Effector CD4-positive, alpha-beta T cell (primary cell): ENCODE measurements at regions not wholly inside any gene's neighbourhood (a gene's known extent, or its start where the extent isn't known, plus 50 kb on each side); places are given as distances from the start of the nearest gene placed in this dataset.

Experiments
- DNase-seq: peaks from one replicate; pipeline ENCODE4 v3.0.0-alpha.2; 2020

DNA sequence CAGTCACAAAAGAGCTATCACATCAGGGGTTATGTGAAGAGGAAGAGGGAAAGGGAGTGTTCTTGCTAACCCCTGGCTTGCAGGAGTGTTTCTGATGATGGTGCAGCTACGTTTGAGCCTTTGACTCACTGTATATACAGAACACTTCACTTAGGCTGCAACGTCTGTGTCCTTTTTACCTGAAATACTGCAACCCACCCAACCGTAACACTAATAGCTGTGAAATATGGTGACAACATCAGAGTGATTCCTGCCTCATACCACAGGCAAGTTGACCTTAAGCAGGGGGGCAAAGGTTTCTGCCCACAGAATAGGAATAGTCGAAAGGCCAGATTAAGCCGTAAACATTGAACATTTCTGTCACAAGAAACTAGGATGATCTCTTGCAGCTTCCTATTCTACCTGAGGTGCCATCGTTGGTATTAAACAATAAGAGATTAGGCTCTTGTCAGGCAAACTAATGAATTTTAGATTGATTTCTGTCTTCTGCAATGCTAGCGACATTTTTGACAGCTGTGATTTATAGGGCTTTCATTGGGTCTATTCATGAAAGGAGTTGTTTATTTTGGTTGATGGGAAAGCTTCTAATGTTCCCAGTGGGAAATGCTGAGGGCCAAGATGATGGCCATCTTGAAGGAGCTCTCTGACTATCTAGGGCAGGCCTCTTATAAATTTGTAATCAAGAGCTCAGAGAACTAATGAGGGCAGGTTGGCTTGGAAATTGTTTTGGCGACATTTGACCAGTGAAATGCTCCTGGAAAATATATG lies 316.8 kb downstream of the PIK3C3 start:
- no peak for DNase-seq

DNA sequence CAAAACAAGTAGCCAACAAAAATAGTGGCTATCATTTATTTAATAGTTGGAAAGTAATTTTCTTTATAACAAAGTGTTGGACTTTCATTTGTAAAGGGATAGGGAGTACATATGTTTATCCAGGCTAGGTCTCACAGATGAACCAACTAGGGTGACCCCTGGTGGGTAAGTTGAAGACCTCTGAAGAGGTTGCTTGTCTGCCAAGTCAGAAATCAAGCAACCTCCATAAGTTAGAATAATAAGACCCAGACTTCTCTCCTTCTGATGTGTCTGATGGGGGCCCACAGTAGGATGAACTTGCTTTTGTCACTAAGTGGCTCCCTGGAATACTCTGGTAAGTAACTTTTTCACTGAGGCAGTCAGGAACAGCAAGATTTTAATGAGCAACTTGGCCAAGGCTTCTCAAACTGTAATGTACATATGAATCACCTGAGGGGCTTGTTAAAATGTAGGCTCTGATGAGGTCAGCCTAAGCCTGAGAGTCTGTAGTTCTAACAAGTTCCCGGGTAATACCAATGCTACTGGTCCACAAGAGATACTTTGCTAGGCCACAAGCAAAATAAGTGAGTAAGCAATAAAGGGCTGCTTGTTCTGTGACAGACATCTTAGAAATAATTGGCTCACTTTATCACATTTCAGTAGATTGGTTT lies 319.6 kb downstream of the PIK3C3 start:
- DNase-seq, result no peak

DNA sequence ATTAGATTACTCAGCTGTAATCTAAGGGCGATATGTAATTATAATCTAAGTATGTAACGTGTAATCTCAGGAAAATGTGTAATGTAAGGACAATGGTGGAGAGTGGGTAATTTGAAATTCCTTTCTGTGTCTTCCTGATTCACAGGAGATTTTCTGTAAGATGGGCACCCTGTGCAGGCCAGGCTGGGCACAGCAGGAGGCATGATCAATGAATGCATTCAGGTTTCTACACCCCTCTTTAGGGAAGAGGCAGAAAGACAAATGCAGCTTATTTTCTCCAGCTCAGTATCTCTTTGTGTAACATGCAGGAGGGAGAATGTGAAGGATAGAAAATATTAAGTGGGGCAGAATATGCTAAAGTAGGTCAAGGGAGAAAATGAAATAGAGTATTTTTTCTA lies 320.1 kb downstream of the PIK3C3 start:
- no peak for DNase-seq

DNA sequence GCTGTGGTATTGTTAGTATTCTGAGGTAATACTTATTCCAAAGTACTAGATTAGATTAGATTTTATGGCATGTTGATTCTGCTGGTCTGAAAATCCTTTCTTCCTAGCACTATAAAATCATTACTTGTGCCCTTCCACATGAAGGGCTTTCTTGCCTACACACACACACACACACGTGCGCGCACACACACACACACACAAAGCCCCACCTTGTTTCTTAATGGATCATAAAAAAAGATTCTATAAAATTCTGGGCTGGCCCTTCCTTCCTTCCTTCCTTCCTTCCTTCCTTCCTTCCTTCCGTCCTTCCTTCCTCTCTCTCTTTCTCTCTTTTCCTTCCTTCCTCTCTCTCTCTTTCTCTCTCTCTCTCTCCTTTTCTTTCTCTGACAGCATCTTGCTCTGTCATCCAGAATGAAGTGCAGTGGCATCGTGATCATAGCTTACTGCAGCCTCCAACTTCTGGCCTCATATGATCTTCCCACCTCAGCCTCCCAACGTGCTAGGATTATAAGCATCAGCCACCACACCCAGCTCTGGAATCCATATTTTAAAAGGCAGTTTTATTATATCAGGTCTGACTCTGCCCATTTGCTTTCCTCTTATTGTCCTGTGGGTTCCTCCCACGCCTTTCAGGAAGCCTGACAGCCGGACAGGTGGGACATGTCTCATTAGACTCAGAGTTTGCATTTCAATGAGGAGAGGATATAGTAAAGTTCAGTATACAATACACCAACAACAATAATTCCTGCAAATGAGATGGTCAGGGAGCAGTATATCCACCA lies 321.1 kb downstream of the PIK3C3 start:
- DNase-seq, result no peak

DNA sequence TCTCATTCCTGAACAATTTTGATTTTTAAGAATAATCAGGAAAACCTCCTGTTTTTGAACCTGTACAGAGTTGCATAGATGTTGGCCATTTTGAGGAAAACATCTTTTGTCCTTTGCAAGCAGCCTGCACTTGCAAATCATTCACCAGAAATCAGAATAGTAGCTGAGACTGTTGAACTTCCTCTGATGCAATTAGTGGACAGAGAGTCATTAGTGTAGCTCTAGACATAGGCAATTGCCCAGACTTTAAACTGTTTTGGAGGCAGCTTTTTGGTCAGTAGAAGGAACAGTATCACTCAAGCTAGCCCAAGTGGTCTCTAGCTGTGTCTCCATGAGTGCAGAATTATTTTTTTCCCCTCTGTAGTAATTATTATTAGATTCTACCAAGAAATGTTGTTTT lies 326.1 kb downstream of the PIK3C3 start:
- DNase-seq, result no peak

DNA sequence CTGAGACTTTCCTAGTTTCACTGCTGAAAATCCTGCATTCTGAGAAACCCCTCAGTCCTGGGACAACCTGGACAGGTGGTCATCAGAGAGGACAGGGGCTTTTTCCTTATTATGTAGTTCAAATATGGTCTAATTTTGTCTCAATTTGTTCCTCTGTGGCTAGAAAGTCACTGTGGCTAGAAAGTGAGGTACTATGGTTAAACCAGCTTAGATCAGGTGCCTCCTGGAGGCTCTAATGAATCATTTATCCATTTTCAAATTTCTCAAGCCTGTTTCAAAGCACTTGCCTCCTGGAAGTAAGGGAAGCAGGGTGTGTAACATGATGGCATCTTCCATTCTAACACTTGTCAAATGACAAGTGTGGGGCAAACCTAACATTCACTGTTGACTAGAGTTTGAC lies 326.8 kb downstream of the PIK3C3 start:
- DNase-seq, result no peak

DNA sequence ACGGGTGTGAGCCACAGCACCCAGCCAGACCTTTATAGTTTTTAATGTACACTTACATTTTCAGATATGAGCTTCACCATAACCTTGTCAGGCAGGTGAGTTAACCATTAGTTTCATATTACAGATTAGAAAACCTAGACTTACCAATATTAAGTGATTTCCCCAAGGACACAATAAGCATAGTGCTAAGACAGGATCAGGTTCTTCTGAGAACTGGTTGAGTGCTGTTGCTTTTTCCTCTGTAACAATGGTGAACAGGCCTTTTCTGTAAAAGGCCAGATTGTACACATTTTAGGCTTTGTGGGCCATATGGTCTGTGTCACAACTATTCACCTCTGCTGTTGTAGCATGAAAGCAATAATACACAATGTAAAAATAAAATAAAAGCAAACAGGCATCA lies 332.0 kb downstream of the PIK3C3 start:
- no peak for DNase-seq

DNA sequence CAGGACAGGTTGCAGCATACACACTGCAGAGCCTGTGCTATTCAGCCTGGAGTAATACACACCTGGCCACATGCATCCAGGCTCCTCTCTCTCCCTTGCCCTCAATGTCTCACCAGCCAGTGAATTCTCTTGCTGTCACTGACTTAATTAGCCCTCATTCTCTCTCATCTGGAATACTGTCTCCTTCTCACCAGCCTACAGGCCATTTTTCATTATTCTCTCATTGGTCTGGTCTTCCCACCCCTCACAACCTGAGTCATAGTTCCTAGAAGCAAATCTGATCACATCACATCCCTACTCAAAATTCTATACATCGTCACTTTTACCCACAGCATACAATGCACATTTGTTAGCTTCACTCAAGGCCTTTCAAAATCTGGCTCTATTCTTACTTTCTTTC lies 333.1 kb downstream of the PIK3C3 start:
- DNase-seq, result no peak

DNA sequence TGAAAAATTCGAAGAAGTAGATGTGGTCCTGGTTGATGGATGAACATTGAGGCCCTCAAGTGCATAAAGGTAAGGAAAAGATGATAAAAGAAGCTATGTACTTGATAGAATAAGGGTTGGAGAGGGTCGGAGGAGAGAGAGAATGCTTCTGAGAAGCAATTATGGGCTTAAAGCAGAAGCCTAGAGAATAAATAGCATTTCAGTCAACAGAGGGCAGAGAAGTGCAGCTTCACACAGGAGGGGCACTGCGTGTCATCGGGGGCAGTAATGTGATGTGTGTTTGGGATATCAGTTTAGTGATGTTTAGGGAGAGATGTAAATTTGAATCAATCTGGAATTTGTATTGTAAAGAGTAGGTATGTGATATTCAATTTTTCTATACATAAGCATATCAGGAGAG lies 334.5 kb downstream of the PIK3C3 start:
- DNase-seq, result no peak

DNA sequence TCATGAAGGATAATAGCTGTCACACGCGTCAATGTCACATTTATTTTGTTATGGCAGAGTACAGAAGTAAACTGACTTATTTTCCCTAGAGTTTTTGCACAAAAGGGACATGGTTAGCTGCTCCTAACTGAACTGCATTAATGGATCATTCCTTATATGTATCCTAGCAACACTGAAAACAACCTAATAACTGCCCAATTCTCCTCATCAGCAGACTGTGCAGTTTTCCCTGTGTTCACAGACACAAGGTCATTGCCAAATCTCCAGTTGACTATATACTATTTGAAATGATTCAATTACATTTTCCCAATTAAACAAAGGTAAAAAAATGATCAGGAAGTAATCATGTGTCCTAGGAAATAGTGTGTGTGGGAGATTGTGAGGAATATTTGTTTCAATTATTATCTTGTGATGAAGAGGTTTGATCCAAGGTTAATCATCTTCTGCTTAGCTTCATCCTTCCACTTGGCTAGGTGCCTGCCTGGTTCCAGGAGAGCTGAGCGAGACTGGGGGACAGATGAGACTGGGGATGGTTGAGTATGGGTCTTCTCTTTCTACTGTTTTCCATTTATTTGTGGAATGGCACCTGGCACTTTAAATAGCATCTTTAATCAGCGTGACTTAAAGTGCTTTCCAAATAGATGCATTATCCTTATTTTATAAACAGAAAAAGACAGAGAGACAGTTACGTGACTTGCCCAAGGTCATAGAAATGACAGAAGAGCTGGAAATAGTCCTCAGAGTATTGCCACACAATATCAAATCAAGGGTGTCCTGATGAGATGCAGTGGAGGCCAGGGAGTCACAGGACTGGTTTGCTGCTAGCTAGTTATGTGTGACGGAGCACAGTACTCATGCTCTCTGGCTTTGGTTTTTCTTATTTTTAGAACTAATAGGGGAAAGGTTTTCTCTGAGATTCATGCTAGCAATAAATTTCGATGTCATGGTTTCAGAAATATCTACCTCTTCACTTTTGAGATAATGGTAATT lies 335.6 kb downstream of the PIK3C3 start:
- no peak for DNase-seq

DNA sequence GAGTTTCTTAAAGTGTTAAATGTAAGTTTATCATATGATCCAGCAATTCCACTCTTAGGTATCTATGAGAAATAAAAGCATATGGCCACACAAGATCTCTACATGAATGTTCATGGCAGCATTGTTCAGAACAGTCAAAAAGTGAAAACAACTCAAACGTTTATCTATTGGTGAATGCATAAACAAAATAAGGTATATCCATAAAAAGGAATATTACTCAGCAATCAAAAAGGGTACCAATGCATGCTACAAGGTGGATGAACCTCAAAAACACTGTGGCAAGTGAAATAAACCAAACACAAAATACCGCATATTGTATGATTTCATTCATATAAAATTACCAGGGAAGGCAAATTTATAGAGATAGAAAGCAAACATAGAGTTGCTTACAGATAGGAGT lies 337.6 kb downstream of the PIK3C3 start:
- no peak for DNase-seq

DNA sequence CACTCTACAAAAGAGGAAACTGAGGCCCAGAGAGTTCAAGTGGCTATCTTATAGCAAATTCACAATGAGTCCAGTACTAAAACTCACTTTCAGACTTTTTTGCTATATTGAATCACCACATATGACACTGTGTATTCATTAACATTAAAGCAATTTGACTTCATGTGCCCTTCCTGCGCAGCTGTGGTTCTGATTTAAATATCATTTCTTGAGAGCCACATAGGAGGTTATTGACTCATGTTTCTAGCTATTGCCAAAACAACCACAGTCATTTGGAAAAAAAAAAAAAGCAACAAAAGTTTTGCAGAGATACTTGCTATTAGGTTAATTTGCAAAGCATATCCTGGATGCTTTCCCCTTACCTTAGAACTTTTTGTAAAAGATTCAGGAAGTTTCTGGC lies 341.2 kb downstream of the PIK3C3 start:
- no peak for DNase-seq

DNA sequence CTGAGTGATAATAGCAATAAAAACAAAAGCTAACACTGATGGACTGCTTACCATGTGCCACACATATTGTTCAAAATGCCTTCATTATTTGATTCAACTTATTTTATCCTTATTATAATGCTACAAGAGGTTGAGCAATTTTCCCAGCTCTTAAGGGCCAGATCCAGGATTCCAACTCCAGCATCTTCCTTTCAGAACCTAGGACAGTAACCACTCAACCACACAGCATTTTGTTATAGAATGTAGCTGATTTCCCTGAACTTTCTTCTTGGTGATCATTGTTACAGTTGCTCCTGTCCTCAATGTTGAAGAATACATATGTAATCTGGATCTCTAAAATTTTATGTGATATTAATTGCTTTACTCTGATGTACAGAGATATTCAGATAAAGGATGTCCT lies 341.7 kb downstream of the PIK3C3 start:
- no peak for DNase-seq

DNA sequence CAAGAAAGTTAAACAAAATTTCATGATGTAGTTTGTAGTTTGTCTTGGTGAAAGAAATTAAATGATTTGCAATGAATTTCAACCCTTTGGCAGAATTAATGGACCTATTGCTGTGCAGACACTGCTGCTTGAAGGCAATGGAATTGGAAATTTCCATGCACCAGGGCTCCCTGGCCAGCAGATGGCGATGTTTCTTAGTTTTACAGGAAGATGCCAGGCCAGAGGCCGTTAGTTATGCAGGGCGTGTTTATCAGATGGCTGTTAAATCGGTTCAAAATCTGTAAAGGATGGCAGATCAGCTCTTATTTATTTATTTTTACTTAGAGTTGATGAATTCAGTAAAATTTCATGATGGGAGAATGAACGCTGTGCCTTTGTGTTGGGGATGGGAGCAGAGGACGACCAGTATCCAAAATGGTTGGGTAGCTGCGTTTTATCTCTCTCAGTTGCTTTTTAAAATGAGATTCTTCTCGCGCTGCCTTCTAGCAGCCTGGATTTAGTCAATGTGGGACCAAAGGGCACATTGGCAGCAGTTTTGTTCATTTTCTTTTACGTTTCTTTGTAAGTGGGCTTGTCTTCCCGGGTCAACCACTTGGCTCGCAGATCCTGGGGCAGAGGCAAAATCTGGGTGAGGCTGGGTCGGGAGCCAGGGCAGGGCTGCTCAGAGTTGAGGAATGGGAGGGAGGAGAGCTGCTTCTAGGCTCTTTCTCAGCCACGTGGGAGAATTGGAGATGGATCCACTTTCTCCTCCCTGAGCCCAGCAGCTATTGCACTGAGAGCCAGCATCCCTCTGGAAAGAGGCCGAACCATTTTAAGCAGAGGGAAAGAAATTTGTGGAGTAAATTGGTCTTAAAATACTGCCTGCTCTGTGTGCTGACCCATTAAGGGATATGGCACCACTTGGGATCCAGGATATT lies 344.0 kb downstream of the PIK3C3 start:
- DNase-seq, result peak; percentile 17

DNA sequence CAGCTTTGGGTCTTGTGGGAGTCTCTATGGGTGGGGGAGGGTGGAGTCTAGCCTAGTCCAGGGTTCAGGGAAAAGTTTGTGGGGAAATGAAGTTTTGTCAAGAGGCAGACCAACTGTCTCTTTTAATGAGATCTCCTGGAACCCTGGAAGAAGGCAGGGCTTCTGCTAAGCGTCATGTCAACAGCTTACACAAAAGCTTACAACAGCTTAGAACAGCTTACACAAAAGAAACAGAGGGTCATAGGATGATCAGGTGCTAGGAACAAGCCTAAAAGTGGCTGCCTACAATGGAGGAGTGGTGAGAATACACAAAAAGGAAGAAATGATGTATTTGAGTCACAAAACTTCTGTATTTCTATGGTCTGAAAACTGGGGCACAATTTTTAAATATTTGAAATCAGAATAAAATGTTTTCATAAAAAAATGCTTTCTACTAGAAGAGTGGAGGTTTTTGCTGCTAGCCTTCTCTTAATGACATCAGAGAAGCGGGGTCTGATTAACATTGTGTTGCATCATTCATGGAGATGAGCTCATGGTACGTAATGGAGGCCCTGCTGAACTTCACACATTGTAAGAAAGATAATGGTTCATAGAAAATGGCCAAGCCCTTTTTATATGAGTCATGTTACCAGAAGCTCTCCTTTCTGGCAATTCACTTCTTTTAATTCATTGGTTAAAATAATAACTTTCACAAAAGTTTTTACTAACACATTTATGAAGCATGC lies 351.0 kb downstream of the PIK3C3 start:
- DNase-seq, result no peak

DNA sequence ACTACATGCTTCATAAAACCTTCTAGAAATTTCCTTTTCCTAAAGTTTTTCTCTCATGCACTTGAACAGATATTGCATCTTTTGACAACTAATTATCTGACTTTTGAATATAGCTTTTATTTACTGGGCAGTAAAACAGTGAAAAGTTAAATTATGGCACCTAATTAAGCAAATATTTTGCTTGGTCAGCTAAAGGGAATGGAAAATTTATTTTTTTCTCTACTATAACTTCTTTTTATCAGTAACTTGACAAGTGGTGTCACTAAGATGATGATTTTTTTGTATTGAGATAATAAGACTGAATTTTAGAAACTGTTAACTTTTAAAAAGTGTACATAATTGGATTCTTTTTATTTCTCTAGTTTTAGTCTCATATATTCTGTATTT lies 351.6 kb downstream of the PIK3C3 start:
- DNase-seq, result no peak

DNA sequence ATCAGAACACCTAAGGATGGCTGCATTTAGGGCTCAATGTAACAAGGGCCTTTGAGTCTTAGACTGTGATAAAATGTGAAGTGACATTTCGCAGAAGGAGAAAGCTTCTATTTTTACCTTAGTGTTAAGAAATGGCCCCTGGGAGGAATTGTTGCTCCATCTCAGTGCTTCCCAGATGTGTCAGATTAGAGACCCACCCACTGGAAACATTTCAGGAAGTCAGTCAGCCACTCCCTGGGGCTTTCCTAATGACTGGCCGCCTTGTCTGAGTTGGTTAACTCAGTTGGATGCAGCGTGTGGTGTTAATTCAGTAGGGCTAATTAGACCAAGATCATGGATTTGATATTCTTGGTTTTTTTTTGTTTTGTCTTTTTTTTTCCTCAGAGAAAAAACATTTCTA lies 355.9 kb downstream of the PIK3C3 start:
- no peak for DNase-seq

DNA sequence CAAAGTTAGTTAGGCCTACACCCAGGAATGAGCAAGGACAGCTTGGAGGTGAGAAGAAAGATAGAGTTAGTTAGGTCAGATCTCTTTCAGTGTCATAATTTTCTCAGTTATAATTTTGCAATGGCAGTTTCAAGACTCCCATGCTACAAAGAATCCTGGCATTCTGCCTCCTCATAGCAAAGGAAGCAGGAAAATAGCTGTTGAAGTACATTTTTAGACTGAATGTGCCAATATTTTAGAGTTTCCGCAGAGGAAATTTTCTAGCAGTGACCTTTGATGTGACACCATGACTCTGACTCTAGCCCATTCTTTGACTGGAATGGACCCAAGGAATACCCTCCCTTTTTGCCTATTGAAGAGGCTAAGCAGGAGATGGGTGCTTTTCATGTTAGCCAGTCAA lies 371.7 kb downstream of the PIK3C3 start:
- DNase-seq, result no peak

DNA sequence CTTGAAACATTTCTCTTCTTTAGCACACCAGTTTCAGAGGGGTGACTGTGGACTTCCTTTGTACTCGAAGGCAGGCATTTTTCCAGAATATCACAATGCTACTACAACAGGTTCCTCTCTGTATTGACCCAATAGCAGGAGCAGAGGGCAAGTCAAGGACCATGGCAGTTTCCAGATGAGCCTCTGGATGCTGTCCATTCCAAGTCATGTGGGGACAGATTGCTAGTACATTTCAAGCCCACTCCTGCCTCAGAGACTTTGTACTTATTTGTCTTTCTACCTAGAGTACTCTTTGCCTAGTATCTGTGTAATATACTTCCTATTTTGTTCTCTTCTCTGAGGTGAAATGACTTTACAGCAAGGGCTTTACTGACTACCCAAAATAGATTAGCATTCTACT lies 373.9 kb downstream of the PIK3C3 start:
- DNase-seq, result no peak

DNA sequence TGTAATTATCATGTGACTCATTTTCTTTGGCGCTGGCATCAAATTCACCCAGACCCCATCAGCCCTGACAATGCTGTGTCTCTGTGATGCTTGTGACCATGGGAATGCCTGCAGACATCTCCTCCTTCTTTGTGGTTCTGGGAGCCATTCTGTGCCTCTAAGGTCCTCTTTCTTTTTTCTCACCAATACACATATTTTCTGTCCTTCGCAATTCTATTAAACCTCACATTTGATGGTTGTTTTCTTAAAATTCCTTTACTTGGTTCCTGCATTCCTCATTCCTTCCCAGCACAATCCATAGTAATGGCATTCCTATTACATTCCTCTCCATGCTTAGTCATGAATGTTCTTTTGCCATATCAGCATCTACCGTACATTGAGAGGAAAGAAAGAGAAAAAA lies 375.3 kb downstream of the PIK3C3 start:
- DNase-seq, result no peak

DNA sequence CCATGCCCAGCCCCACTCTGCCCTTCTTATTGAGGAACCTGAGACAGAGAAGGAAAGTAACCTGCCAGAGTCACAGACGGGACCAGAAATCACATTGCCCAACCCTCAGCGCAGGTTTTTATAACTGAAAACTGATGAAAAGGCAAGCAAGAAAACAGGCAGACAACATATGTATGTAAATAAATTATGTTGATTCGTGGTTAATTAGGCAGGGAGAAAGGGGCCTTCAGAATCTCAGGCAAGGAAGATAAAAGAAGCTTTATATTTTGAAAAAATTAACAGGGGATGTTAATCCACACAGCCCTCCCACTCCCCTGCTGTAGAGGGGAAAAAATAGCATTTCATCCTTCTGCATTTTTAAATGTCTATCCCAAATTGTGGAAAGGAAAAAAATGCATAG lies 378.5 kb downstream of the PIK3C3 start:
- no peak for DNase-seq
